GM18870 (cell line): ENCODE measurements at regions not wholly inside any gene's neighbourhood (a gene's known extent, or its start where the extent isn't known, plus 50 kb on each side); places are given as distances from the start of the nearest gene placed in this dataset.
"Not testable (repeated sequence)": the region's sequence is repeated elsewhere in the genome, so short reads cannot be mapped to it uniquely, and the experiment has no call there.

Experiments
- ATAC-seq: cut with Tn5 transposase; IDR thresholded peaks from one replicate; pipeline ENCODE4 v1.9.1; 2021; ENCODE audit warnings: moderate library complexity; ENCODE audit not compliant: unreplicated experiment

DNA sequence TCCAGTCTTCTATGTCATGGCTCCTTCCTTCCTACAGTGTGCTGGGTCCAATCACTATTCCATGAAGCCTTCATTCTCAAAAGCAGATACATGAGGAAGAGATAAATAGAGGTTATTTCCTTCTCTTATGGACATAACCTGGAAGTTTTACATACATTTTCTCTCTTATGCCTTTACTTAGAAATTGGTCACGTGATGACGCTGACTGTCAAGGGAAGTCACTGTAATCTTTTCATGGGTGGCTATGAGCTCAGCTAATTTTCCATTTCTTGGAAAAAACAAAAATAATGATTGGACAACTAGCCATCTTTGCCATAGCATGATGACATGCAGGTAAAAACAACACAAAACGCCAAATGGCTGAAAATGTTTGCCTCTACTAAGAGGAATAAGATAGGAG lies 151.6 kb upstream of the PRSS16 start:
- no peak for ATAC-seq

DNA sequence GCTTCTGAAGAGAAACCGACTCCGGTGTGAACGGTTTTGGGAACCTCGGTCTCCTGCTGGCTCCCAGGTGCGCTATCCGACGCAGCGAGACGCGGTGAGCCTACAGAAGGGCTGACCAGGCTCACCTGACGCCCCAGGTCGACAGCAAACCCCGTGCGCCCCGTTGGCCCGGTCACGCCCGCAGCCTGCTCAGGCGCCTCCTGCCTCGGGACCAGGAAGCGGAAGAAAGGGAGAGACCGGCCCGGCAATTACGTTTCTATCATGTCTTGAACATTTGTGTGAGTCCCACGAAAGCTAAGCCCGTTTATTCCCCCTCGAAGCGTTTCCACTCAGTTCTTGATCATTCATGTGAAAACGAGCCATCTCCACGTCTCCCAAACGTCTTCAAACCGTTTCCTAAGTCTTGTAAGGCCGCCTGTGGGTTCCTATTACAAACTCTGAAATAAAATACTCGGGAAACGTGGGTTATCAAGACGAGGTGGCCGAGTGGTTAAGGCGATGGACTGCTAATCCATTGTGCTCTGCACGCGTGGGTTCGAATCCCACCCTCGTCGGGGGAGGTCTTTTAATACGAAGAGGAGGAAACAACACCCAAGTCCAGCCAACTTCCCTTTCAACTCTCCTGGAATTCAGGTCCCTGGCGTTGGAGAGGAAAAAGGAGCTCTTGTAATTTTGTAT lies 150.5 kb upstream of the PRSS16 start:
- ATAC-seq = no peak

DNA sequence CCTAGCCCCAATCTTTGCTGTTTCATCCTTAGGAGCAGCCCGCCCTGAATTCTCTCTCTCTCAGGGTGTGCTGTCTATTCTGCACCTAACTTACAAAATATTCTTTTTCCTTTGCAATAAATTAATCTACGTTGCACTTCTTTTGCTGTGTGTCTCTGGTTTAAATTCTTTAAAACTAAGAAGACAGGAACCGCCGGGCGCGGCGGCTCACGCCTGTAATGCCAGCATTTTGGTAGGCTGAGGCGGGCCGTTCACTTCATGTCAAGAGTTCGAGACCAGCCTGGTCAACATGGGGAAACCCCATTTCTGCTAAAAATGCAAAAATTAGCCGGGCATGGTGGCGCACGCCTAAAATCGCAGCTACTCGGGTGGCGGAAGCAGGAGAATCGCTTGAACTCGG lies 148.5 kb upstream of the PRSS16 start:
- no peak for ATAC-seq

DNA sequence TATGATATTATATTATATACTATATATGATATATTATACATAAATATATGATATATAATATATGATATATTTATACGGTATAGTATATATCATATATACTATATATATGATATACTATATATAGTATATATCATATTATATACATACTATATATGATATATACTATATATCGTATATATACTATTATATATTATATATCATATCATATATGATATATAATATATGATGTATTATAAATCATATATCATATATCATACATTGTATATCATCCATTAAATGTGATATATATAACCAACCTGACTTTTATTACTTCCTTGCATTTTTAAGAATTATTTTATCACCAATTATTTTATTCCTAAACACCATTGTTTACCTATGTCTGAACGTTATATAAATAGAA lies 146.6 kb upstream of the PRSS16 start:
- ATAC-seq = no peak

DNA sequence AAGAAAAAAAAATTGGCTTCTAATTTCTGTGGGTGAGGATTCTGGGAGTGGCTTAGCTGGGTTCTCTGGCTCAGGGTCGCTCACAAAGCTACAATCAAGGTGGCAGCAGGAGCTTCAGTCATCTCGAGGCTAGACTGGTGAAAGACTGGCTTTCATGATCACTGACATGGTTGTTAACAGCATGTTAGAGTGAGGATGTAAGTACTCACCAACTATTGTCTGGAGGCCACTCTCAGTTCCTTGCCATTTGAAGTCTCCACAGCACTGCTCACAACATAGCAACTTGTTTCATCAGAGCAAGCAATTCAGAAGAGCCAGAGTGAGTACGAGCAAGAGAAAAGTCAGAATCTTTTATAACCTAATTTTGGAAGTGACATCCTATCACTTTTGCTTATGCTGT lies 145.7 kb upstream of the PRSS16 start:
- ATAC-seq = no peak

DNA sequence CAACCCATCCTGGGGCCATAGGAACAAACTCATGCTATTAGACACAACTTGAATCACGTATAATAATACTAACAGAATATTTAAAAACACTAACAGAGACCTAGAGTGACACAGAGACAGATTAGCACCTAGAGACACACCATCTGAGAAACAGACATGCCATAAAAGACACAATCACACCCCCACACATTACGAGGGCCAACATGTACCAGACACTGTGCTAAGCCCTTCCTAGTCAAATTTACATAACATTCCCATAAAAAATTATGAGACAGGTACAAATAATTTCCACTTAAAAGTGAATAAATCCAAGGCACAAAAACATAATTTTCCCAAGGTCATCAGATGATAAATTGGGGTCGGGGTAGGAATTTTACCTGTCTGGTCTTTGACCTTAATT lies 141.1 kb upstream of the PRSS16 start:
- ATAC-seq = no peak

DNA sequence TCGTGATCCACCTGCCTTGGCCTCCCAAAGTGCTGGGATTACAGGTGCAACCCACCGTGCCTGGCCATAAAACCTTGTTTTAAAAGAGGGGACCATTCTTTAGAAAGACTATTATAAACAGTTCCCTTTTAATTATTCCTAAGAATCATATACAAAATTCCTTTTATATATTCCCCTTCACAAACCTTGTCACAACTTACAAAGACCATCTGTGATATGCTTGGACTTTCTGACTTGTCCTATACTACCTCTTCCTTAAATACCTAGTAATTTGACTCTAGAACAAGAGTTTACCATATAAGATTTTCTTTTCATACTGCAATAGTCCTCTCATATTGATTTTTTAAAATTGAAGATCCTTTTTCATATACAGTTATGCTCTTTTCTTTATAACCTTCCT lies 135.8 kb upstream of the PRSS16 start:
- no peak for ATAC-seq

DNA sequence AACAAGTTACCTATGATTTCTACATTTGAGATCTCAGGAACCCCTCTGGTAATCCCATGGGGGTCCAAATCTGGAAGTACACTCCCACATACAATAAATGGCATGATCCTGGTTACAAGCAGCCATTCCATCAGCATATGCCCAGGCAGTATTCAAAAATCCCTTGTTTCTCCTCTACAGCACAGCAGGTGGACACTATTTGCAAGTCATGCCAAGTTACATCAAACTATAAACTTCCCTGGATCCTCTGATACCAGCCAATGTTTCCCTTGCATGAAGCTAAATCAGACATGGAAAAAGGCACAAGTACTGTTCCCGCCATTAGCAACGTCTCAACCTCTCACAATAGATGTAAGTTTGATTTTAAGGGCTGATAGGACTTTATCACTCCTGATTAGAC lies 134.5 kb upstream of the PRSS16 start:
- no peak for ATAC-seq

DNA sequence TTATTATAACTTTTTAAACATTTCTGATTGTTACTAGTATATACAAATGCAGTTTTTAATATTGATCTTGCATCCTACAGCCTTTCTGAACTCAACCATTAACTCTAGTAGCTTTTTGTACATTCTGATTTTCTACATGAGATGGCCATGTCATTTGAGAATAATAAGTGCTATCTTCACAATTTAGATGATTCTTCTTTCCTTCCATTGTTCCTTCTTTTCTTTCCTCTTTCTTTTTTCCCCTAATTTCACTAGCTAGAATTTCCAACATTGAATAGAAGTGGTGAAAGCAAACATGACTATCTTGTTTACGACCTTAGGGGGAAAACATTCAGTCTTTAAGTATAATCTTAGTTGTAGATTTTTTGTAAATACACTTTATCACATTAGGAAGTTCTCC lies 128.2 kb upstream of the PRSS16 start:
- ATAC-seq = no peak

DNA sequence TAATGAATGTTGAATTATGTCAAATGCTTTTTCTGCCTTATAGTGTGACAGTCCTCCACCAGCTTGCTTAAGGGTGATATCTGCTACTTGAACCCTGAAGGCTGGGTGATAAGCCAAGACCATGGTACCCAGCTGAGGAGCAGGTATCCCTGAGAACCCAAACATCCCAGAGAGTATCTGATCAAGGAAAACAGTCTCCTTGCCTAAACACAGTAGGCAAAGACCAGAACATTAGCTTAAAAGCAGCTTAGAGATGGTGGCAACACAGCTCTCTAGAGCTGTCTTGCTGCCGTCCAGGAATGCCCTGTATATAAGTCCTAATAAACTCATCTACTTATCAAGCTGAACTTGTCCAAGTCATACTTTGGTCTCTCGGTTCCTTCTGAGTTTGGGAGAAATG lies 127.7 kb upstream of the PRSS16 start:
- ATAC-seq = no peak

DNA sequence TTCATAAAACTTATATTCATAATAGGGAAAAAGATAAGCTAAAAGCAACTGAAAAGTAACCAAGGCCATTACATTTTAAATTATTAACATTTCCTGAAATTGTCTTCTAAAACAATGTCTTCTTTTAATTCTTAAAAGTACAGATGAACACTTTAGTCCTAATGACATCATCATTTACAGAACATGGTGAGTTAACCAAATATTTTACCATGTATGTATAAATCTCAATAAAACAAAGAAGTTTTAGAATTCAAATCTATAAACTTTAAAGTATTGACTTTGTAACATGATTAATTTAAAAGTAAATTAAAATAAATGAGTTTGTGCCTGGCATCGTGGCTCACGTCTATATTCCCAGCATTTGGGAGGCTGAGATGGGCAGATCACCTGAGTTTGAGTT lies 125.9 kb upstream of the PRSS16 start:
- no peak for ATAC-seq

DNA sequence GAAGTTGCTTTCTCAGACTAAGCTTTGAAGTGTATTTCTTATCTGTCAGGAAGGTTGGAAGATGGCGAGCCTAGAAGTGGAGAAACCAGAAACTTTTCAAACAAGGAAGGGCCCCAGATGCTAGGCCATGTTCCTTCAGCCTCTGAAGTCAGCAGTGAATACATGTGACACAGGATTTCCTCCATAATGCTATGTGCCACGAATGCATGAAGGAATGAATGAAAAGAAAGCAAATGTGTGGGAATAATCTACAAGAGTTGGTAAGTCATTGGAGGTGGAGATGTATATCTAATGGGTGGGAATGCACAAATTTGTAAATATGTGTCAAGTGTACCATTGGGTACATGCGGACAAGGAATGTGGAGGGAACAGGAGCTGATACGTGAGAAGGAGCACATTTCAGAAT lies 123.2 kb upstream of the PRSS16 start:
- no peak for ATAC-seq

DNA sequence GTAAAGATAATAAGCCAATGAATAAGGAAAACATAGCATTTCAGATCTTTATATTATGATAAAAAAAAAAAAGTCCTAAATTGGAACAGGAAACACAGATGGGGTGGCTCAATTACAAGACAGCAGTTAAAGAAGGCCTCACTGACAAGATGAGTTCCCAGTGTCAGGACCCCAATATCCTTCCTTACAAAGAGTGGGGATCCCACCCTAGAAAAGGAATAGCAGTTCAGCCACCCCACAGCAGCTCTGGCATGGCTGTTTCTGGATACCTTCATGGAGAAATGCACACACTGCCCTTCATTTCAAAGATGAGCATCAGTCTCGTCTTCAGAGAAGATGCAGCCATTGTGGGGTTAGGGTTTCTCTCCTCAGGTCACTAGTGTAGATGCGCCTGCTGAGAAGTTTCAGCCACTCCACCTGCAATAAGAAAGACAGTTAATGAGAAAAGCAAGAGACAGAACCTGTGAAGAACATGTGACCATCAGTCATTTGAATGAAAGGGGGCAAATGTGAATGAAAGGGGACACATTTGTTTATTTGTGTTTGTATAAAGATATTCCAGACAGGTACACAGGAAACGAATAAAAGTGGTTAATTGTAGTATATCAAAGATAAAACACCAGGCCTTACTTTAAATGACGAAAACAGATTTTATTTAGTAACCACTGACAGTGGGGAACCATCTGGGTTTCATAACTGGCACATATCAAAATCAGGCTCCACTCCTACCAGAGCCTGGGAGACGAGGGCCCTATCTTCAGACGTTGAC lies 121.3 kb upstream of the PRSS16 start:
- no peak for ATAC-seq

DNA sequence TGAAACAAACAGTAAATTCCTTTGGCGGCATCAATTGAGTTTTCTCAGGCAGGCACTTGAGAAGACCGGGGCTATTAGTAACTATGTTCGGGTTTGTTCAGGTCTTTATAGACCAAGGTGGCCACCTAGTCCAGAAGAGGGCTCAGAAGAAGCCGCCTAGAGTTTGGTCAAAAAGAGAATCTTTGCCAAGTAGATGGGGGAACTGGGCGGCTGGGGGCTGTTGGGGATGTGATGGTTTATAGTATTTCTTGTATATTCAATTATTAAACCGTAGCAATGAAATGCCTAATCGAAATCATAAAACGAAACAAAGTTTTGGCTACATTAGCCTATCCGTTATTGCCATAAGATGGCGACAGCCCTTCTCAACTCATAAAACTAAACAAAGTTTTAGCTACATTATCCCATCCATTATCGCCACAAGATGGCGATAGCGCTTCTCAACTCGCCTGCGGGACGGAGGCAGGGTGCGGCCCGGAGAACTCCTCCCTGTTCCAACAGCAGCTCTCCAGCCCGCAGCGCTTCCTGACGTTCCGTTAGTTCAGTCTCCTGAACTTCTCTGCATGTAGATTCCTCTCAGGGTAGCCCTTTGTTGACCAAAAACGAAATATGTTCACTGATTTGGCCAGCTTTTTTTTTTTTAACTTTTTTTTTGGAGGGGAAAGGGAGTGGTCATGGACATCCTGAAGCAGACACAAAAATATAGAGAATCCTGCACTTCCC lies 120.5 kb upstream of the PRSS16 start:
- ATAC-seq = peak; percentile 47

DNA sequence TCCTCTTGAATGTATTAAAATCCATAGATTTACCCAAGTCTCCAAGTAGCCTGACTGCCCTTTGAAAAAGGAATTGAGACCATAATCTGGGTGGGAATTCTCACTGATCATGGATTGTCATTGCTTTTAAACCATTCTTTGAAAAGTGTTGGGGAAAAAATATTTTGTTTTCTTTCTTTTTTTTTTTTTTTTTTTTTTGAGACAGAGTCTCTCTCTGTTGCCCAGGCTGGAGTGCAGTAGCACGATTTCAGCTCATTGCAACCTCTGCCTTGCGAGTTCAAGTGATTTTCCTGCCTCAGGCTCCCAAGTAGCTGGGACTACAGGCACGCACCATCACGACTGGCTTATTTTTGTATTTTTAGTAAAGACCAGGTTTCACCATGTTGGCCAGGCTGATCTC lies 119.6 kb upstream of the PRSS16 start:
- ATAC-seq = not testable (repeated sequence)

DNA sequence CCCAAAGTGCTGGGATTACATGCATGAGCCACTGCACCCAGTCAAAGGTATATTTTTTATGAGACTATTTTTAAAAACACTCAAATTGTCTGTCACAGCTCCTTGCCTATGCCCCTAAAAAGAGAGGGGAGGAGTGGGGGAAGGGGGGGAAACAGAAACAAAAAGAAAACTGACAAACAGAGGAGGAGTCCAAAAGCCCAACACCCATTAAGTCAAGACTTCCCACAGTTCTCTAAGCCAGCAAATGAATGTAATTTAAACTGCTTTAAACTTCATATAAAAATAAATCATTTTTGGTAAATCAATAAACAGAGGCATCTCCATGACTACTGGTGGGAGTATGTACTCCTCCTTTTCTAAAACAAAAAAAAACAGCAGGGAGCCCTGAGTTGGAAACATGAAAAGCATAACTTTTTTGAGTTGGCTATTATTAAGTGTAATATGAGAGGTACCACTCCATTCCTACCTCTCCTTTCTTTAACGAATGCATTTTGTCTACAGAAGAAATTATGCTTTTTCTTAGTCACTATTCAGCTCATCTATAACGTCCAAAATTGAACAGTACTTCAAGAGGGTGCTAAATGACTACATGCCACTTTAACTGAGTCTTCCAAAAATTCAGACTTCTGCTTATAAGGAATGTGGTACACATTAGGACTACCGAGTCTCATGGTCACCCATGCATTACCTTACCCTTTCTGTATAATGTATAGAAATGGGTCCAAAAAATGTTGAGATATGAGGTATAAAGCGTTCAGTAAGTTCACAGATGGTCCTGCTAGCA lies 119.0 kb upstream of the PRSS16 start:
- no peak for ATAC-seq

DNA sequence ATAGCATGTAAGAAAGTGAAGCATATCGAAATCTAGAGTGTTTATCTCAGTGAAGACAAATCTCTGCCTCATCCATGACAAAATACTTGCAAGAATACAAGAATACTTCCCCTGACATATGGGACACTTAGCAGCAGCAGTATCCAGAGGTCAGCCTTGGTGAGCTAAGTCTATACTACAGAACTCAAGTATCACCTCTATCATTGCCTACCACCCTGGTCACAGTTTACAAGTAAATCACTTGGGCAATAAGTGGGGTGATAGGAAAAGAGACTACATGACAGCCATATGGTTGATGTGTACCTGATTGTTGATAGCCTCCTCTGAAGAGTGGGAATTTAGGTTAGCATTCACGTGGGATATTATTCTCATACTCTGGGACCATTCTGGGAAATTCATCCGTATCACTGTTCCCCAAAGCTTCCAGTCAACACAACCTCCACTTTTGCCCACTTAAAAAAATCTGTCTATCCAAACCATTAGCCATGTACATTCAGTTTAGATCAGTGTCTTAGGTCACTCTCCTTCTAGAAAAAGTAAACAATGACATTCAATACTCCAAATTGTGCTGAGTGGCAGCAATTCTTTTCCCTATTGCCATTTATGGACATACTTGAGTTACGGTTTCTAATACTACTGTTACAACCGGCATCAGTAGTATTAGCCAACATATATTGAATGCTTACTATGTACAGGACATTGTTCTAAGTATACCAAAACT lies 118.2 kb upstream of the PRSS16 start:
- no peak for ATAC-seq

DNA sequence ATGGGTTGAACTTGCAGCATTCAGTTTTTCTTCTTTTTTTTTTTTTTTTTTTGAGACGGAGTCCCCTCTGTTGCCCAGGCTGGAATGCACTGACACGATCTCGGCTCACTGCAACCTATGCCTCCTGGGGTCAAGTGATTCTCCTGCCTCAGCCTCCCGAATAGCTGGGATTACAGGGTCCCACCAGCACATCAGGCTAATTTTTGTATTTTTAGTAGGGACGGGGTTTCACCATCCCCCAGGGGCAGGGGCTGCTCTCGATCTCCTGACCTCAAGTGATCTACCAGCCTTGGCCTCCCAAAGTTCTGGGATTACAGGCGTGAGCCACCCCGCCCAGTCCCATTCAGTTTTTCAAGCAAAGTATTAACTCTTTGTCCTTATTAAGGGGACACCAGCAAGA lies 117.6 kb upstream of the PRSS16 start:
- ATAC-seq = no peak

DNA sequence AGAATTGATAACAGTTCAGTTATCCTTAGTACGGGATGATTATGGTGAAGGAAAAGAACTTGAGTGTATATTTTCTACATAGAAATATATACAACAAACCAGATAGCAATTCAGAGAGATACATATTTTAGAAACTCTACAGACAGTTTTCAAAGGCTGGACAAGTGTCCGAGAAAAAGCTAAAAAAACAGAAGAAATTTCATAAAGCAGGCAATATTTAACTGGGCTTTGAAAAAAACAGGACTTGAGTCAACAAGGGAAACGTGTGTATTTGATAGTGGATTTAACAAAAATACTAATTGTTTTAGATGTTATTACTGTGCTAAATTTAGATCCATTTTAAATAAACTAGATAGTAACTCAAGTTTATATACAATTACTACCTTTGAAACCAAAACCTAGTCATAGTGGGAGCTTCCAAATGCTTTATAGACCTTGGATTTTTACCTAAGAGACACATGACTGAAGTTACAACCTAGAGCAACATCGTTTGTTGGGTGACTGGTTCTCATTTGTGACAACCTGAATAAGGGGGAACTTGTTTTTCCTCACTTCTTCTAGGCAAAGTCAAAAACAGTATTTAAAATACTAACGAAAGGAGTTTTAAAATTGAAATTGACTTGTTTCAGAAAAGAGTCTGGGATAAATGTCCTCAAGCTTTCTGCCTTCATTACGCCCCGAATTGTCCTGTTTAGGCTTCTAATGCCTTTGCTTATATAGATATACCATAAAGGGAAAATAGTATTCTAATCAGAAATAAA lies 116.7 kb upstream of the PRSS16 start:
- ATAC-seq = no peak

DNA sequence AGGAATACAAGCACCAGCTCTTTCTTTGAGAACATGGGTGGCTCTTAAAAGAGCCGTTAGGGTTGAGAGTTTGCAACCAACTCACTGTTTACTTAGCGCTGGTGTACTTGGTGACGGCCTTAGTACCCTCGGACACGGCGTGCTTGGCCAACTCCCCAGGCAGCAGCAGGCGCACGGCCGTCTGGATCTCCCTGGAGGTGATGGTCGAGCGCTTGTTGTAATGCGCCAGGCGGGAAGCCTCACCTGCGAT lies 115.3 kb upstream of the PRSS16 start:
- ATAC-seq = not testable (repeated sequence)
